HG02852 (cell line): ENCODE measurements at regions not wholly inside any gene's neighbourhood (a gene's known extent, or its start where the extent isn't known, plus 50 kb on each side); places are given as distances from the start of the nearest gene placed in this dataset.
"Not testable (repeated sequence)": the region's sequence is repeated elsewhere in the genome, so short reads cannot be mapped to it uniquely, and the experiment has no call there.

Experiments used
- ATAC-seq: cut with Tn5 transposase; IDR thresholded peaks from one replicate; pipeline ENCODE4 v1.9.1; 2021; ENCODE audit warnings: mild to moderate bottlenecking, moderate library complexity; ENCODE audit not compliant: unreplicated experiment

- no peak for ATAC-seq
Measured at GRCh38 chr2:236369661-236370062, 105.5 kb upstream of the ASB18 start.

GRCh38 chr2:236370847-236371409, 106.7 kb upstream of the ASB18 start:
- no peak for ATAC-seq

GRCh38 chr2:236375973-236376476, 111.8 kb upstream of the ASB18 start:
- no peak for ATAC-seq

DNA sequence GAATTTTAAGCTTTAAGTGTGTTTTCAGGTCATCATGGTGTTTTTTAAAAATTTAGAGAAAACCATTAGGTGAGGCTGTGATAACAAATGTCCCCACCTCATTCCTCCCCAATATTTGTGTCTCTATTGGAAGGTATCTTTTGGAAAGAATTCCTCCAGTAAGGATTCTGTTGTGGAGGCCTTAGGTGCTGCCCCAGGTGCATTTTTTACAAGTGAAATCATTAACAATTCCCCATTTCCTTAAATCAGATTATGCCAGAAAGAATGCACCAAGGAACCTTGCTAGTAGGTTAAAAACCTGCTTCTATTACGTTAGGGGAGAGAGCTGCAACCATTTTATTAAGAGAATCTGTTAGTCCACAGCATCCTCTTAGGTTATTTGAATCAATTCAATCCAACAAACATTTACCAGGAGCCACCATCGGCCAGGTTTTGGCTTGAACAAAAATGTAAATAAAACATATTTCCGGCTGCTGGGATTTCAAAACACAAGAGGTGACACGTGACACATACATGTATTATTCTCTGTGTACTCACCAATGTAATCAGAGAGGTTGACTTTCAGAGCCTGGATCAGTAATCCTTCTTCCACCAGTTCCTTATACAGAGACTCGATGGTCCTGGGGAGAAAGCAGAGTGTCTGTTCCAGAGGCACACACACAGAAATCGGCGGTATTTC, 112.5 kb upstream of the ASB18 start:
- no peak for ATAC-seq

- ATAC-seq: no peak
Measured at GRCh38 chr2:236380051-236380612, 115.9 kb upstream of the ASB18 start.

DNA sequence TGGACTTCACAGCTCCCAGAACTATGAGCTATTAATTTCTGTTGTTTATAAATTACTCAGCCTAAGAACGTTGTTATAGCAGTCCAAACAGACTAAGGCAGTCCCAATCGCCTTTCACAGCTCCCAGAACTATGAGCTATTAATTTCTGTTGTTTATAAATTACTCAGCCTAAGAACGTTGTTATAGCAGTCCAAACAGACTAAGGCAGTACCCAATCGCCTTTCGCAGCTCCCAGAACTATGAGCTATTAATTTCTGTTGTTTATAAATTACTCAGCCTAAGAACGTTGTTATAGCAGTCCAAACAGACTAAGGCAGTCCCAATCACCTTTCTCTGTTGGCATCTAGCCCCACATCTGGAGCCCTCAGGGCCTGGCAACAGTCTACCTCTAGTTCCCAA, 117.0 kb upstream of the ASB18 start:
- ATAC-seq: not testable (repeated sequence)

DNA sequence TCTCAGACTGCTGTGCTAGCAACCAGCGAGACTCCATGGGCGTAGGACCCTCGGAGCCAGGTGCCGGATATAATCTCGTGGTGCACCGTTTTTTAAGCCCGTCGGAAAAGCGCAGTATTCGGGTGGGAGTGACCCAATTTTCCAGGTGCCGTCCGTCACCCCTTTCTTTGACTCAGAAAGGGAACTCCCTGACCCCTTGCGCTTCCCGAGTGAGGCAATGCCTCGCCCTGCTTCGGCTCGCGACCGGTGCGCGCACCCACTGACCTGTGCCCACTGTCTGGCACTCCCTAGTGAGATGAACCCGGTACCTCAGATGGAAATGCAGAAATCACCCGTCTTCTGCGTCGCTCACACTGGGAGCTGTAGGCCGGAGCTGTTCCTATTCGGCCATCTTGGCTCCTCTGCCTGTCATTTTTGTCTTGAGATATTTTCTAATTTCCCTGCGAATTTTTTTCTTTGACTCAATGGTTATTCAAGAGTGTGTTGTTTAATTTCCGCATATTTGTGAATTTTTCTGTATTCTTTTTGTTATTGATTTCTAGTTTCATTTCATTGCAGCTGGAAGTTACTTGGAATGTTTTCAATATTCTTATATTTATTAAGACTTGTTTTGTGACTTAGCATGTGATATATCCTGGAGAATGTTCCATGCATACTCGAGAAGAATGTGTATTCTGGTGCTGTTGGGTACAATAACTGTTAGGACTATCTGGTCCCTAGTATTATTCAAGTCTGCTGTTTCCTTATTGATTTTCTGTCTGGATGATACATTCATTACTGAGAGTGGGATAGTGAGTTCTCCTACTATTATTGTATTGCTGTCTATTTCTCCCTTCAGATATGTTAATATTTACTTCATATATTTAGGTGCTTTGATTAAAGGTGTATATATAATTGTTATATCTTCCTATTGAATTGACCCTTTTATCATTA, 125.3 kb upstream of the ASB18 start:
- ATAC-seq: not testable (repeated sequence)

DNA sequence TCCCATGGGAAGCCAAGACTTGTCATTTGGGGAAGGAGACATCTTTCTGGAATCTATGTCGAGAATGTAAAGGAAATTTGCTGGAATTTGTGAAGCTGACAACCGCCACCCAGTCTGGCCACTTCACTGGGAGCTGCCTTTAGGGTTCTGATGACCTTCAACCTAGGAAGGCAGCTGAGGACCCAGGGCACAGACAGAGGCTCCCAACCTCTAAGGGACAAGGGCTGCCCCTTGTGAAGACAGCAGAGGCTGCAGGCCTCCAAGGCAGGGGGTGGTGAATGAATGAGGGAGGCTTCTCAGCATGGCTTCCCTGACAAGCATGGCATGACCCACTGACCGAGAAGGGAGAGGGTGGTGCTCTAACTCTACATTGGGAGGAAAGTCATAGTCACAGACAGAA, 128.9 kb upstream of the ASB18 start:
- ATAC-seq: no peak

- ATAC-seq: no peak
Measured at GRCh38 chr2:236393581-236393980, 129.4 kb upstream of the ASB18 start.

DNA sequence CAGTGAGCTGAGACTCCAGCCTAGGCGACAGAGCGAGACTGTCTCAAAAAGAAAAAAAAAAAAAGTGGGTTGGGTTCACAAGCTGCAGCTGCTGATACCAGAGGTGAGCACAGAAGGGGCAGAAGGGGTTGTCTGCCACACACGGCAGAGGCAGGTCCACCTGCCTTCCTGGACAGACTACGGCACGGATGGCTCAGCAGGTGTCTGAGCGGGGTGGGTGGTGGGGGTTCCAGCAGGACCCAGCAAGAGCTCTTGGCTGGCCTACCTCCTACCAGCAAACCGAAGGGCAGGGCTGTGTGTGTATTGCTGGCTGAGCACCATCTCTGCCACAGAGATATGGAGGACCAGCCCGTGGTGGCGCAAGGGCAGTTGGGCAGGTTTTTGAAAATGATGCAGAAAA, 130.4 kb upstream of the ASB18 start:
- ATAC-seq: no peak

GRCh38 chr2:236395067-236395466, 130.9 kb upstream of the ASB18 start:
- ATAC-seq: no peak

- ATAC-seq: no peak
Measured at GRCh38 chr2:236396818-236397350, 132.7 kb upstream of the ASB18 start.

DNA sequence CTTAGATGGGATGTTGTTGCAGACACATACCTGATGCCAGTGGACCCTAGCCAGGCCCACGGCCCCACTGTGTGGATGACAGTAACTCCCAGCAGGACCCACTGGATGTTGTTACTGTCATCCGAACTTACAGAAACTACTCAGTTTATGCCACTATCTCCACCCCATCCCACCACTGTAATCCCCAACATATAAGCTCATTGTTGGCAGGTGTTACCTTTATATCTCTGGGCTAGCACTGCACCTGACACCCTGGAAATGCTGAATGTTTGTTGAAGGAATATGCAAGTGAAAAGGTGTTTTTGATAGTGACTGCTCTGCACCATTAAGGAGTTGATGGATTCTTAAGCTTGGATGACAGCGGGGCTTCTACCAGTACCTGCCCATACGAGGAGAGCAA, 133.5 kb upstream of the ASB18 start:
- ATAC-seq: no peak

GRCh38 chr2:236399409-236399808, 135.2 kb upstream of the ASB18 start:
- ATAC-seq: no peak

GRCh38 chr2:236400046-236400574, 135.9 kb upstream of the ASB18 start:
- ATAC-seq: no peak

DNA sequence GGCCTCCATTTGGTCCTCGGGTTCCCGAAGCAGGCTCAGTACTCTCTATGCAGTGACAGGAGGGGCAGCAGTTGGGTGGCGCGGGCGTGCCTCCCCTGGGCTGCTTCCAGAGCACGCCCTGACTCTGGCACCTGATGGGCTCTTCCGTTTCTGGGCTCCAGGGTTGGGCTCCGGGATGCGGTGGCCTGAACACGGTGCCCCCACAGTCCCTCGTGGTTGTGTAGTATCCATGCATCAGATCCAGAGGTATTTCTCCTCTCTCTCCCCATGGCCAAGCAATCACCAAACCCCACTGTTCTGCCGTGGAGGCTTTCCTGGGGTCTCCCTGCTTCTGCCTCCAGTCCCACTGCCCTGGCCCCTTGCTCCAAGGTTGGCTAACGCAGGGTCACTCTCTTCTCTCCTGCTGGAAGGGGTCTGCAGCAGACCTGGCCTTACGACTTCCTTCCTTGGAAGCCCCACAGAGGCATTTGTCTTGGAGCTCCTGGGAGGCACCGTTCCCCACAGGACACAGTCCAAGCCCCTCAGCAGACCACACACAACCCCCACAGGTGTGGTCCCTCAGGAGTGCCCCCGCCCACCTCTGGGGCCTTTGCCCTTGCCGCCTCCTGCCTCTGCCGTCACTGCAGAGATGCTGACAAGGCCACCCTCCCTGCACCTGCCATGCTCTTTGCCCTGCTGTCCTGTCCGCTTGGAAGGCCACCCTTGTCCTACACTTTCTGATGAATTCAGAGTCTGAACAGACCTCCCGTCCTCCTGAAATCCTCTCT, 136.6 kb upstream of the ASB18 start:
- no peak for ATAC-seq

- no peak for ATAC-seq
Measured at GRCh38 chr2:236402033-236402790, 138.0 kb upstream of the ASB18 start.

DNA sequence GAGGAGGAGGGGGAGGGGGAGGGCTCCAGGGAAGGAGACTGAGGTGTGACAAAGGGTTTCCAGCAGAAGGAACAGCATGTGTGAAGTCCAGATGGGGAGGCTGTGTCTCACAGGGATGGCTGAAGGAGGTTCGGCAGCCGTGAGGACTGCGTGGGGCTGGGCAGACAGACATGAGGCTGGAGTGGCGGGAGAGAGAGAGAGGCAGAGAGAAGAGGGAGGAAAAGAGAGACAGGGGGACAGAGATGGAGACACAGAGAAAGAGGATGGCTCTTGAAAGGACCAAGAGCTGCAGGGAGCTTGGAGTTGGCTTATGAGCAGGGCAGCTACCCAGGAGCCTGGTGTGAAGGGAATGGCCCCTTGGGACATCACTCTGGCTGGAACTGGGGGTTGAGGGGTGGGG, 138.9 kb upstream of the ASB18 start:
- ATAC-seq: no peak

DNA sequence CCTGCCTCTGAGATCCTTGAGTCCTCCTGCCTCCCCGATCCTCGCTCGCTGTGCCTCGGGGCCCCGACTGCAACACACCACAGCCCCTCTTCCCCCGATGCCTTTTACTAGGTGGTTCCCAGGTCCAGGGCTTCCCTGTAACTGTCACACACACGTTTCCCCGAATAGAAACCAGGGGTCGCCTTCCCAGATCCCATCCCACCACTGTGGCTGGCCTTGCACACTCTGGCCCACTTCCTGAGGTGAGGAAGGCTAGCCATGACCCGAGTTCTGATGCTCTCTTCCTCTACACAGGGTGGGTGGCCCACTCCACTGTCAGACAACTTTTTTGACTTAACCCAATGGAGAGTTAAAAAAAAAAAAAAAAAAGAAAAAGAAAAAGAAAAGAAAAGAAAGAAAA, 139.6 kb upstream of the ASB18 start:
- no peak for ATAC-seq
